22Rv1 (cell line): ENCODE measurements at regions not wholly inside any gene's neighbourhood (a gene's known extent, or its start where the extent isn't known, plus 50 kb on each side); places are given as distances from the start of the nearest gene placed in this dataset.

Experiments
- CTCF ChIP-seq: fragments of 450-650 bp; IDR thresholded peaks from 2 replicates; pipeline ENCODE4 v1.5.1; 2017; ENCODE audit warnings: mild to moderate bottlenecking
- ZFX ChIP-seq: fragments of 450-650 bp; IDR thresholded peaks from 2 replicates; pipeline ENCODE4 v1.6.1; 2017; ENCODE audit warnings: antibody characterized with exemption, borderline replicate concordance

GRCh38 chr2:144097440-144098225 is 422.3 kb downstream of the ZEB2 start:
- TF ChIP-seq CTCF = no peak
- TF ChIP-seq ZFX = no peak
